Dendritic cell treated with granulocyte-macrophage colony-stimulating factor and Interleukin-4, amounts not matched to agents 40 ng/mL and 50 ng/mL, for 4 days (primary cell): ENCODE measurements at regions not wholly inside any gene's neighbourhood (a gene's known extent, or its start where the extent isn't known, plus 50 kb on each side); places are given as distances from the start of the nearest gene placed in this dataset.
"Not testable (repeated sequence)": the region's sequence is repeated elsewhere in the genome, so short reads cannot be mapped to it uniquely, and the experiment has no call there.

Experiments used
- H3K27ac Mint-ChIP-seq: one replicate; pipeline ENCODE4 v1.8.0; 2022; ENCODE audit warnings: mild to moderate bottlenecking, mixed read lengths
- H3K27me3 Mint-ChIP-seq: one replicate; pipeline ENCODE4 v1.8.0; 2022; ENCODE audit warnings: mild to moderate bottlenecking, mixed read lengths
- H3K36me3 Mint-ChIP-seq: one replicate; pipeline ENCODE4 v1.8.0; 2022; ENCODE audit warnings: low read depth, mixed read lengths
- H3K4me1 Mint-ChIP-seq: one replicate; pipeline ENCODE4 v1.8.0; 2022; ENCODE audit warnings: low read depth, mixed read lengths
- H3K4me3 Mint-ChIP-seq: one replicate; pipeline ENCODE4 v1.8.0; 2022; ENCODE audit warnings: mild to moderate bottlenecking, moderate library complexity, mixed read lengths
- H3K9me3 Mint-ChIP-seq: one replicate; pipeline ENCODE4 v1.8.0; 2022; ENCODE audit warnings: mixed read lengths
- intact Hi-C: fragments of 100-400 bp; cut with micrococcal nuclease; formaldehyde crosslinking; loops from one replicate; pipeline ENCODE4 v1.15.0; 2022

DNA sequence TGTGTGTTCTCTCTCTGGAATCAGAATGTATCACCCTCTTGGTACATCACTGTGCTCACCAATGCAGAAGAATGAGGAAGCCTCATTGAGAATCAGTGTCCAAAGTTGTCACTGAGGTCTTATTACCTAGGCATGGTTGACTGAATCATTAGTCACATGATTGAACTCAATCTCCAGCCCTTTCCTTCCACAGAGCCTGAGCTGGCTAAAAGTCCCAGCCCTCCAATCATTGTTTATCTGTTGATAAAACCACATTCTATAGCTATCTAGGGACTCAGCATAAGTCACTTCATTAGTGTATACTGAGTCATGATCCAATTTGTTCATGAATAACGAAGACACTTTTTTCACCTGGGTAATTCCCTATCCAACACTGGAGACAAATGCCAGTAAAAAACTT lies 396.8 kb downstream of the TRAM1L1 start:
- Mint-ChIP-seq H3K9me3 (no peaks in the 10 kb centered on the region), H3K4me3 (no peak overlapping the region), H3K27me3 (no peaks in the 10 kb centered on the region), H3K4me1 (no peaks in the 10 kb centered on the region), H3K36me3 (no peaks in the 10 kb centered on the region), H3K27ac (no peak overlapping the region)
- intact Hi-C loops, result no loop called here

DNA sequence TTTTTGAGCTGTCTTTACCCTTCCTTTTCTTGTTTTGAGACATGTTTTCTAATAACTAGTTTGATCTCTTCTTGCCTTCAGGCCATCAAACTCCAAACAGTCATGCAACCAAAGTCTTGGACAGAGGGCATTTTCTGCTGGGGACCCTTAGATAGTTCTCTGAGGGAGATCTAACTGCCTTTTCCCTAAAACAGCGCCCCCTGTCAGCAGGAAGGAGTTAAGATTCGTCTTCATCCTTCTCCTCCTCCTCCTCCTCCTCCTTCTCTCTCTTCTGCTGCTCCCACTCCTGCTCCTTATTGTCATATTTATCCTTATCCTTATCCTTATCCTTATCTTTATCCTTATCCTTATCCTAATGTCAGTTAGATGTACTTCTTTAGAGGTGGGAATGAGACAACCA lies 417.2 kb downstream of the TRAM1L1 start:
- intact Hi-C loops, result no loop called here
- no peaks in the 10 kb centered on the region for H3K27me3 Mint-ChIP-seq
- no peak overlapping the region for H3K4me3 Mint-ChIP-seq
- H3K9me3 Mint-ChIP-seq, result no peaks in the 10 kb centered on the region
- H3K36me3 Mint-ChIP-seq, result no peaks in the 10 kb centered on the region
- H3K27ac Mint-ChIP-seq, result no peak overlapping the region
- H3K4me1 Mint-ChIP-seq, result no peaks in the 10 kb centered on the region

DNA sequence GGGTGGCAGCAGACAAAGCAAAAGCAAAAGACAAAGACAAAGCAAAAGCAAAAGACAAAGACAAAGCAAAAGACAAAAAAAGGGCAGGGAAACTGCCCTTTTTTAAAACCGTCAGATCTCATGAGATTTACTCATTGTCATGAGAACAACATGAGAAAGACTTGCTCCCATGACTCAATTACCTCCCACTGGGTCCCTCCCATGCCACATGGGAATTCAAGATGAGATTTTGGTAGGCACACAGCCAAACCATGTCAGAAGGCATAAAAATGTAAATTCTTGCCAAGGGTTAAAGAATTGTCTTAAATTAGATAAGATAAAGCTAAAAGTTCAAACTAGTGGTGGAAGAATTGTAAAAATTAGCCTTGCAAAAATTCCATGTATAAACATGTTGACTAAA lies 419.7 kb downstream of the TRAM1L1 start:
- Mint-ChIP-seq H3K27ac (no peak overlapping the region), H3K36me3 (no peaks in the 10 kb centered on the region), H3K4me3 (no peak overlapping the region), H3K9me3 (peaks cover 6% of the 10 kb centered on the region), H3K4me1 (no peaks in the 10 kb centered on the region), H3K27me3 (no peaks in the 10 kb centered on the region)
- intact Hi-C loops, result no loop called here

DNA sequence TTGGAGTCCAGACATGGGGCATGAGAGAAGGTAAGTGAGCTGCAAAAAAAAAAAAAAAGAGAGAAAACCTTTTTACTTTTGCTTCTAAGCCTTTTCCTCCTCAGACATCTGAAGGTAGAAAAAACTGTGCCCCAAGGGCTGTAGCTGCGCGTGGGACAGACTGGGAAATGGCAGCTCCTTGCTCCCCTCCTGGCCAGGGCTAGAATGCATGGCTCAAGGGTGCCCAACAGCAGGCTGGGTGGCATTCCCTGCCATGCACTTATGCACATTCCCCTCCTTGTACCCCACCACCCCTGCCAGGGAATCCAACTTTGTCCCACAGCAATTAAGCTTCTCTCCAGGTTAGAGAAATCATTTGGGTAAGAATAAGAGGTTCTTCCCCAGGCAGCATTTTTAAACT lies 421.2 kb downstream of the TRAM1L1 start:
- no peak overlapping the region for H3K4me3 Mint-ChIP-seq
- H3K27ac Mint-ChIP-seq, result no peak overlapping the region

DNA sequence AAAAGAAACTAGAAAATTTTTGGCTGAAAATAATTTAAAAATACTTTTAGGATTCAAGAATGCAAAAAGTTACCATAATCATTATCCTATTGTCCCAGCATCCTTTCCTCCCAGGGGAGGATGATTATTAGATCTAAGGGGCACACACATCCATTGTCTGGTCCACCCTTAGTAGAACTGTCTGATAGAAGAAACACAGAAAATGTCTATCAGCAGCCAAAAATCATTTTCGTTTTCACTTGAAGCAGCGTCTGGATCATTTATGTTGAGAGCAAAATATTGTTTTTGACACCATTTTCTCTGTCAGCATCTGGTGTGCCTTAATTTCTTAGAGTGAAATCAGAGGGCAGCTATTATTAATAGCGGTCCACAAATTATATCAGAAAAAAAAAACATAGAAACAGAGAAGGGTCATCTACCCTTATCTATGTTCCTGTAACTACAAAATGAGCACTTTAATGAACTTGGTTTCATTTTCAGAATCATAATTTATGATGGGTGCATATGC lies 446.3 kb downstream of the TRAM1L1 start:
- no peaks in the 10 kb centered on the region for H3K4me1 Mint-ChIP-seq
- no peak overlapping the region for H3K27ac Mint-ChIP-seq
- no peaks in the 10 kb centered on the region for H3K36me3 Mint-ChIP-seq
- intact Hi-C loops, result no loop called here
- H3K9me3 Mint-ChIP-seq, result peaks cover 6% of the 10 kb centered on the region
- H3K4me3 Mint-ChIP-seq, result no peak overlapping the region
- H3K27me3 Mint-ChIP-seq, result no peaks in the 10 kb centered on the region

More for the DNA sequence above, 421.2 kb downstream of the TRAM1L1 start:
- H3K27me3 Mint-ChIP-seq, result no peaks in the 10 kb centered on the region
- H3K9me3 Mint-ChIP-seq, result peaks cover 9% of the 10 kb centered on the region
- no peaks in the 10 kb centered on the region for H3K4me1 Mint-ChIP-seq
- intact Hi-C loops, result no loop called here
- no peaks in the 10 kb centered on the region for H3K36me3 Mint-ChIP-seq

DNA sequence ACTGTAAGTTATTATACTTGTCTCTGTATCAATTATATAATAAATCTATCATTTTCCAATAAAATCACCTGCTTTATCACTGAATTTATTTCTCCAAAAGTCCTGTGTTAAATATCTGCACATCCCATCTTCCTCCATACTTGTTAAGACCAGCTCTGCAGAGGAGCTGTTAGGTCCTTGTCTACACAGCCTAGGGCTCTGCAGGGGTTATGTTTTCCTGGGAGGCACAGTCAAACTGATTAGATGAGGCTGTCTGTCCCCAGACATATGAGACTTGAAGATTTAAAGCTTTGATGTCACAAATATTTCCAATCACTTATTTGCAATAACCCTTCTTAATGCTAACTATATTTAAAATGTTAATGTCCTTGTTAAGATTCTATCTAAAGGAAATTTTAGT lies 446.8 kb downstream of the TRAM1L1 start:
- H3K36me3 Mint-ChIP-seq, result no peaks in the 10 kb centered on the region
- H3K27me3 Mint-ChIP-seq, result no peaks in the 10 kb centered on the region
- H3K27ac Mint-ChIP-seq, result no peak overlapping the region
- intact Hi-C loops, result no loop called here
- no peaks in the 10 kb centered on the region for H3K4me1 Mint-ChIP-seq
- no peak overlapping the region for H3K4me3 Mint-ChIP-seq
- H3K9me3 Mint-ChIP-seq, result peaks cover under 1% of the 10 kb centered on the region

DNA sequence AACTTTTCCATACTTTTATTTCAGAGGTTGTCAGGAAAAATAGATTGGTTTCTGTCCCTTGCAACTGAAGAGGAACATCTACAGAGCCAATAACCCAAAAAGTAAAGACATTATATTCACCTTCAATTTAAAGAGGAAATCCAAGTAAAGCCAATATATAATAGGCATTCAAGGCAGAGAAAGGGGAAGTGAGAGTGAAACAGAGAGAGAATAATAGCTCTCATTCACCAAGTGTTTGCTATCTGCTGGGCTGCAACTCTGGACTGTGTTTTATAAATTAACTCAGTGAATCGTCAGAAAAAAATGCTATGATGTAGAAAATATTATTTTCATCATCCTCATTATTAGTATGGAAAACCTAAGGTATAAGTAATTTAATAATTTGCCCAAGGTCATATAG lies 448.5 kb downstream of the TRAM1L1 start:
- Mint-ChIP-seq H3K27ac (no peak overlapping the region), H3K9me3 (no peaks in the 10 kb centered on the region), H3K36me3 (no peaks in the 10 kb centered on the region), H3K27me3 (no peaks in the 10 kb centered on the region), H3K4me3 (no peak overlapping the region), H3K4me1 (no peaks in the 10 kb centered on the region)
- intact Hi-C loops, result no loop called here

DNA sequence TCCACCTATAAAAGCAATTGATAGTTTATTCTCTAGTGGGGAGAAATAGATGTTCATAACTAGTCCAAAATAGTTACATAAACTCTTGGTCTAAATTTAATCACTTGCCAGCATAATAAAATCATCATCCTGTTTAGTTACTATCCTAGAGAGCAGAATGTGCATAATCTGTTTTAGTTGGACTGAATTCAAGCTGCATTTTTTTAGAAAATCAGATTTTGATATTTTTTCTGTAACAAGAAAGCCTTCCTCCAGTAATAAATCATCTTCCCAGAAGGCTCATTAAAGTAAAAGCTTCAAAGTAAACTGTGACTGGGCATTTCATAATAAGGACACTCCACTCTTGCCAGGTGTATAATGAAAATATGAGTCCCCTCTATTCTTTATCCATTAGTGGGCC lies 453.1 kb downstream of the TRAM1L1 start:
- intact Hi-C loops, result no loop called here
- Mint-ChIP-seq H3K27ac (no peak overlapping the region), H3K4me3 (no peak overlapping the region), H3K9me3 (no peaks in the 10 kb centered on the region), H3K4me1 (no peaks in the 10 kb centered on the region), H3K36me3 (no peaks in the 10 kb centered on the region), H3K27me3 (no peaks in the 10 kb centered on the region)

DNA sequence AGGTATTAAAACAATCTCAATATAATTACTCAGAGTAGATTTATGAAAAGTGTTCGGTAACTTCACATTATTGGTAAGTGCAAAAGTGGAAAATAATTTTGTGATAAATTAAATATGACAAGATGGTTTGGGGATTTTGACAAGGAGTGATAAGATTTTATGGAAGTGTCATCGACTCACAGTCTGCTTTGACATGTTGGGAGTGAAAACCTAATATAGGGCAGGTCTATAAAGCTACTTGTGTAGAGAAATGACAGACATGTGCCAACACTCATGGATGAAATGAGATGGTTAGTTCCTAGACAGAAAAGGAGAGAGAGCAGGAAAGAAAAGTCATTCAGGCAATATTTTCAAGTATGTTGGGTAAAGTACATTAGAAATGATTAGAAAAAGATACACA lies 456.8 kb downstream of the TRAM1L1 start:
- Mint-ChIP-seq H3K27ac (no peak overlapping the region), H3K4me1 (no peaks in the 10 kb centered on the region), H3K36me3 (no peaks in the 10 kb centered on the region), H3K27me3 (no peaks in the 10 kb centered on the region), H3K9me3 (no peaks in the 10 kb centered on the region), H3K4me3 (no peak overlapping the region)
- intact Hi-C loops, result no loop called here

DNA sequence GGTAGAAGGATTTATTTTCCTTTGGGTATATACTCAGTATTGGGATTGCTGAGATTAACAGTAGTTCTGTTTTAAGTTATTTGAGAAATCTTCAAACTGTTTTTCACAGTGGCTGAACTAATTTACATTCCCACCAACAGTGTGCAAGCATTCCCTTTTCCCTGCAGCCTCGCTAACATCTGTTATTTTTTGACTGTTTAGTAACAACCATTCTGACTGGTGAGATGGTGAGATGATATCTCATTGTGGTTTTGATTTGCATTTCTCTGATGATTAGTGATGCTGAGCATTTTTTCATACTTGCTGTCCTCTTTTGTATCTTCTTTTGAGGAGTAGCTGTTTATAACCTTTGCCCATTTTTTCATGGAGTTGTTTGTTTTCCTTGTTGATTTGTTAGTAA lies 457.8 kb downstream of the TRAM1L1 start:
- intact Hi-C loops, result no loop called here
- Mint-ChIP-seq H3K27ac (no peak overlapping the region), H3K9me3 (no peaks in the 10 kb centered on the region), H3K36me3 (no peaks in the 10 kb centered on the region), H3K4me1 (no peaks in the 10 kb centered on the region), H3K4me3 (no peak overlapping the region), H3K27me3 (no peaks in the 10 kb centered on the region)

DNA sequence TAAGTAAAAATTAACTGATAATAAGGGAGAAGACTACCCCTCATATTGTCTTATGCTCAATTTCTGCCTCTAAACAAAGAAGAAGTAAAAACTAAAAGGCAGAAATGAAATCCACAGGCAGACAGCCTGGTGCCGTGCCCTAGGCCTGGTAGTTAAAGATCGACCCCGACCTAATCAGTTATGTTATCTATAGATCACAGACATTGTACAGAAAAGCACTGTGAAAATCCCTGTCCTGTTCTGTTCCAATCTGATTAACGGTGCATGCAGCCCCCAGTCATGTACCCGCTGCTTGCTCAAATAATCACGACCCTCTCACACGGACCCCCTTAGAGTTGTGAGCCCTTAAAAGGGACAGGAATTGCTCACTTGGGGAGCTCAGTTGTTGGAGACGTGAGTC lies 465.9 kb downstream of the TRAM1L1 start:
- intact Hi-C loops, H3K27ac Mint-ChIP-seq, H3K4me3 Mint-ChIP-seq, H3K36me3 Mint-ChIP-seq, H3K4me1 Mint-ChIP-seq, H3K27me3 Mint-ChIP-seq: not testable (repeated sequence)
- H3K9me3 Mint-ChIP-seq, result peaks cover 15% of the 10 kb centered on the region

DNA sequence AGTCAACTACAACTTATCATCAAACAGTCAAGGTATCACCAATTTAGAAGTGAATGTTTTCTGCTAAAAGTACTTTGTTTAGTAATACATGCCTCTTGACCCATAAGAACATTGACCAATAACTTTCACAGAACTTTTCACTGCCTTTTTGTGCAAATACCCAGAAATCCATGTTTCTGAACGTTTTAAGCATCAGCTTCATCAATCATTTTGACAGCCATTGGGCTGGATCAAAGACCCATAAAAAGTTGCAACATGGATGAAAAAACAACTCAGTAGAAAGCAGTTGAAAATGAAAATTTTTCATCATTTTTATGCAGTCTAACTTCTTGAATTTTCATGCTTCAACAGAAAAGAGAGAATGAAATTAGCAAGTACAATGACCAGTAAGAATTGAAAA lies 466.7 kb downstream of the TRAM1L1 start:
- intact Hi-C loops, result no loop called here
- Mint-ChIP-seq H3K36me3 (no peaks in the 10 kb centered on the region), H3K27me3 (no peaks in the 10 kb centered on the region)

DNA sequence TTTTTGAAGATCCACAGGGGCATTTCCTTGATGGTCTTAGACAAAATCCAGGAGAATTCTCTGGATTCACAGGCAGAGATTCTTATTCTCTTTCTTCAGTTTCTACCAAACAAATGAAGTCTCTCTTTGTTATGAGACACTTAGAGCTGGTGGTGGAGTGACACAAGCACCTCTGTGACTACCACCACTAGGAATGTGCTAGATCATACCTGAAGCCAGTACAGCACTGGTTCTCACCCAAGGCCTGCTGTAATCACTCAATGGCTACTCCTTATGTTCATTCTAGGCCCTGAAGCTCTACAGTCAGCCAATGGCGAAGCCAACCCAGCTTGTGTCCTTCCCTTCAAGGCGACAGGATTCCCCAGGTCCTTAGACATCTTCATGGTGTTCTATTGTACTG lies 482.3 kb downstream of the TRAM1L1 start:
- Mint-ChIP-seq H3K27ac (no peak overlapping the region), H3K4me3 (no peak overlapping the region), H3K9me3 (peaks cover 52% of the 10 kb centered on the region), H3K27me3 (no peaks in the 10 kb centered on the region), H3K4me1 (no peaks in the 10 kb centered on the region), H3K36me3 (no peaks in the 10 kb centered on the region)
- intact Hi-C loops, result no loop called here

More for the DNA sequence above, 466.7 kb downstream of the TRAM1L1 start:
- H3K4me1 Mint-ChIP-seq, result no peaks in the 10 kb centered on the region
- peaks cover 19% of the 10 kb centered on the region for H3K9me3 Mint-ChIP-seq
- no peak overlapping the region for H3K4me3 Mint-ChIP-seq
- no peak overlapping the region for H3K27ac Mint-ChIP-seq

DNA sequence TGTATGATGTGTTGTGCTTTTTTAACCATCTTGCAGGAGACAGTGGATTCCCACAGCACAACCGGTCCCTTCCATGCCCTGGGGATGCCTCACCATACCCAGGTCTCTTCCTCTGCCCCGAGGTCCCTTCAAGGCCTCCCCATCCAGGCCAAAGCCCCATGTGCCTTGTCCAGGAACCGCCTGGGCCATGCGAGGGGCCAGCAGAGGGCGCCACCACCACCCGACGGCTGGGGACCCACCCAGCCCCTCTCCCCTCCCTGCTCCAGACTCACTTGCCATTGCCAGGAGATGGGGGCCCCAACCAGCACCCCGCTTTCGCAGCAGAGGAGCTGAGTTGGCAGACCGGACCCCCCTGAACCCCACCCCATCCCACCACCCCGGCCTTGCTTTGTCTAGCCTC lies 485.5 kb downstream of the TRAM1L1 start:
- no peaks in the 10 kb centered on the region for H3K36me3 Mint-ChIP-seq
- no peaks in the 10 kb centered on the region for H3K27me3 Mint-ChIP-seq
- peaks cover 44% of the 10 kb centered on the region for H3K9me3 Mint-ChIP-seq
- no peak overlapping the region for H3K27ac Mint-ChIP-seq
- intact Hi-C loops, result no loop called here
- no peaks in the 10 kb centered on the region for H3K4me1 Mint-ChIP-seq
- no peak overlapping the region for H3K4me3 Mint-ChIP-seq

DNA sequence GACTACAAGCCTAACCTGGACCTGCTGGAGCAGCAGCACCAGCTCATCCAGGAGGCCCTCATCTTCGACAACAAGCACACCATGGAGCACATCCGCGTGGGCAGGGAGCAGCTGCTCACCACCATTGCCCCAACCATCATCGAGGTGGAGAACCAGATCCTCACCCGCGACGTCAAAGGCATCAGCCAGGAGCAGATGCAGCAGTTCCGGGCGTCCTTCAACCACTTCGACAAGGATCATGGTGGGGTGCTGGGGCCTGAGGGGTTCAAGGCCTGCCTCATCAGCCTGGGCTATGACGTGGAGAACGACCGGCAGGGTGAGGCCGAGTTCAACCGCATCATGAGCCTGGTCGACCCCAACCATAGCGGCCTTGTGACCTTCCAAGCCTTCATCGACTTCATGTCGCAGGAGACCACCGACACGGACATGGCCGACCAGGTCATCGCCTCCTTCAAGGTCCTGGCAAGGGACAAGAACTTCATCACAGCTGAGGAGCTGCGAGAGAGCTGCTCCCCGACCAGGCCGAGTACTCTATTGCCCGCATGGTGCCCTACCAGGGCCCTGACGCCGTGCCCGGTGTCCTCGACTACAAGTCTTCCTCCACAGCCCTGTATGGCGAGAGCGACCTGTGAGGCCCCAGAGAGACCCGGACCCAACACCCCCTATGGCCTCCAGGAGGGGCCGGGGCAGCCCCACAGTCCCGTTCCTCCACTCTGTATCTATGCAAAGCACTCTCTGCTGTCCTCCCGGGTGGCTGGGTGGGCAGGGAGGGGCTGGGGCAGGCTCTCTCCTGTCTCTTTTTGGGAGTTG lies 486.2 kb downstream of the TRAM1L1 start:
- no peaks in the 10 kb centered on the region for H3K36me3 Mint-ChIP-seq
- intact Hi-C loops, result no loop called here
- H3K9me3 Mint-ChIP-seq, result peaks cover 38% of the 10 kb centered on the region
- no peaks in the 10 kb centered on the region for H3K27me3 Mint-ChIP-seq
- no peak overlapping the region for H3K27ac Mint-ChIP-seq
- H3K4me1 Mint-ChIP-seq, result no peaks in the 10 kb centered on the region
- H3K4me3 Mint-ChIP-seq, result no peak overlapping the region
